Mononuclear cell (primary cell): ENCODE measurements at regions not wholly inside any gene's neighbourhood (a gene's known extent, or its start where the extent isn't known, plus 50 kb on each side); places are given as distances from the start of the nearest gene placed in this dataset.
"Not testable (repeated sequence)": the region's sequence is repeated elsewhere in the genome, so short reads cannot be mapped to it uniquely, and the experiment has no call there.

Source experiments
- H3K27me3 ChIP-seq: 2 replicates; pipeline ENCODE4 v1.6.0; 2011; ENCODE audit warnings: low read length, control low read depth; ENCODE audit not compliant: insufficient read depth
- H3K4me1 ChIP-seq: 2 replicates; pipeline ENCODE4 v1.5.1; 2011; ENCODE audit warnings: mild to moderate bottlenecking, low read length, control low read depth; ENCODE audit not compliant: insufficient read depth
- H3K4me3 ChIP-seq: 2 replicates; pipeline ENCODE4 v1.5.1; 2011; ENCODE audit warnings: mild to moderate bottlenecking, low read length, moderate library complexity
- H3K9me3 ChIP-seq: 2 replicates; pipeline ENCODE4 v1.5.1; 2011; ENCODE audit warnings: low read depth, mild to moderate bottlenecking, control low read depth, low read length

- not testable (repeated sequence) for H3K4me1 ChIP-seq, H3K27me3 ChIP-seq, H3K9me3 ChIP-seq, H3K4me3 ChIP-seq
Observed at GRCh38 chr7:73244782-73245311, 63.8 kb downstream of the NSUN5 start.

GRCh38 chr7:73234994-73235717 is 73.5 kb downstream of the NSUN5 start:
- peaks cover 10% of the 10 kb centered on the region for H3K4me1 ChIP-seq
- not testable (repeated sequence) for H3K4me3 ChIP-seq, H3K27me3 ChIP-seq, H3K9me3 ChIP-seq

- H3K27me3 ChIP-seq, H3K4me3 ChIP-seq, H3K9me3 ChIP-seq, H3K4me1 ChIP-seq: not testable (repeated sequence)
Observed at GRCh38 chr7:73225745-73226144, 82.9 kb downstream of the NSUN5 start.

- H3K4me3 ChIP-seq, H3K4me1 ChIP-seq, H3K9me3 ChIP-seq, H3K27me3 ChIP-seq: not testable (repeated sequence)
Observed at GRCh38 chr7:73221724-73222123, 86.9 kb downstream of the NSUN5 start.

- H3K9me3 ChIP-seq, H3K4me1 ChIP-seq, H3K27me3 ChIP-seq, H3K4me3 ChIP-seq: not testable (repeated sequence)
Observed at GRCh38 chr7:73220766-73221370, 87.8 kb downstream of the NSUN5 start.

GRCh38 chr7:73220357-73220756 is 88.3 kb downstream of the NSUN5 start:
- H3K9me3 ChIP-seq, H3K4me3 ChIP-seq, H3K4me1 ChIP-seq, H3K27me3 ChIP-seq: not testable (repeated sequence)

GRCh38 chr7:73218802-73219201 is 89.8 kb downstream of the NSUN5 start:
- not testable (repeated sequence) for H3K27me3 ChIP-seq, H3K9me3 ChIP-seq, H3K4me1 ChIP-seq, H3K4me3 ChIP-seq

- H3K9me3 ChIP-seq, H3K4me1 ChIP-seq, H3K4me3 ChIP-seq, H3K27me3 ChIP-seq: not testable (repeated sequence)
Observed at GRCh38 chr7:73216046-73216675, 92.5 kb downstream of the NSUN5 start.

GRCh38 chr7:73215232-73215631 is 93.4 kb downstream of the NSUN5 start:
- H3K9me3 ChIP-seq, H3K27me3 ChIP-seq, H3K4me1 ChIP-seq, H3K4me3 ChIP-seq: not testable (repeated sequence)

- not testable (repeated sequence) for H3K9me3 ChIP-seq, H3K4me3 ChIP-seq, H3K27me3 ChIP-seq, H3K4me1 ChIP-seq
Observed at GRCh38 chr7:73214471-73214870, 94.2 kb downstream of the NSUN5 start.

GRCh38 chr7:73213076-73213475 is 95.5 kb downstream of the NSUN5 start:
- H3K4me3 ChIP-seq, H3K9me3 ChIP-seq, H3K4me1 ChIP-seq, H3K27me3 ChIP-seq: not testable (repeated sequence)

- H3K4me3 ChIP-seq, H3K9me3 ChIP-seq, H3K4me1 ChIP-seq, H3K27me3 ChIP-seq: not testable (repeated sequence)
Observed at GRCh38 chr7:73205594-73205993, 103.0 kb downstream of the NSUN5 start.

- not testable (repeated sequence) for H3K27me3 ChIP-seq, H3K9me3 ChIP-seq, H3K4me3 ChIP-seq, H3K4me1 ChIP-seq
Observed at GRCh38 chr7:73204898-73205297, 103.7 kb downstream of the NSUN5 start.

- not testable (repeated sequence) for H3K4me1 ChIP-seq, H3K4me3 ChIP-seq, H3K27me3 ChIP-seq, H3K9me3 ChIP-seq
Observed at GRCh38 chr7:73203312-73203711, 105.3 kb downstream of the NSUN5 start.

GRCh38 chr7:73201264-73201663 is 107.4 kb downstream of the NSUN5 start:
- H3K4me1 ChIP-seq, H3K4me3 ChIP-seq, H3K27me3 ChIP-seq, H3K9me3 ChIP-seq: not testable (repeated sequence)

- H3K9me3 ChIP-seq, H3K27me3 ChIP-seq, H3K4me3 ChIP-seq, H3K4me1 ChIP-seq: not testable (repeated sequence)
Observed at GRCh38 chr7:73200518-73201099, 108.0 kb downstream of the NSUN5 start.
